Neuron (in vitro differentiated cells): ENCODE measurements at regions not wholly inside any gene's neighbourhood (a gene's known extent, or its start where the extent isn't known, plus 50 kb on each side); places are given as distances from the start of the nearest gene placed in this dataset.
A peak's percentile ranks its signal among the peaks of the same experiment; 100 is the strongest.

Experiments
- H2AFZ ChIP-seq: one replicate; pipeline ENCODE4 v1.6.1; 2013; ENCODE audit warnings: low read depth, mild to moderate bottlenecking, inconsistent platforms, low read length, moderate library complexity
- H3K27me3 ChIP-seq: one replicate; pipeline ENCODE4 v1.6.1; 2013; ENCODE audit warnings: low read length; ENCODE audit not compliant: insufficient read depth
- H3K36me3 ChIP-seq: one replicate; pipeline ENCODE4 v1.6.1; 2013; ENCODE audit warnings: low read length; ENCODE audit not compliant: insufficient read depth
- H3K4me1 ChIP-seq: one replicate; pipeline ENCODE4 v1.6.1; 2013; ENCODE audit warnings: low read length; ENCODE audit not compliant: insufficient read depth
- H3K4me3 ChIP-seq: 2 replicates; pipeline ENCODE4 v1.5.1; 2013; ENCODE audit warnings: mild to moderate bottlenecking, low read length, moderate library complexity
- H3K9me3 ChIP-seq: one replicate; pipeline ENCODE4 v1.6.1; 2013; ENCODE audit warnings: low read length

DNA sequence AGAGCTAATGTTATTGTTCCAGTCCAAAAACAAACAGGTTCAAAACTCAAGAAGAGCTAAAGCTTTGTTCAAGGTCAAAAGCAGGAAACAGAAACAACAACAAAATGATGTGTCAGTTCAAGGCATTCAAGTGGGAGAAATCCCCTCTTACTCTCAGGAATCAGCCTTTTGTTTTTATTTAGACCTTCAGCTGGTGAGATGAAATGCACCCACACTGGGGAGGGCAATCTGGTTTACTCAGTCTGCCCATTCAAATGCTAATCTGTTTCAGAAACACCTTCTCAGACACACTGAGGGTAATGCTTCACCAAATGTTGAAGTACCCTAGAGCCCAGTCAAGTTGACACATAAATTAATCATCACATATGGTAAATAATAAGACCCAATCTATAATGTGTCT is 150.6 kb downstream of the TMX3 start:
- Histone ChIP-seq H3K36me3 (no peaks in the 10 kb centered on the region), H2AFZ (no peak overlapping the region), H3K27me3 (no peaks in the 10 kb centered on the region), H3K4me3 (no peak overlapping the region), H3K9me3 (no peaks in the 10 kb centered on the region), H3K4me1 (peaks cover 19% of the 10 kb centered on the region)

GRCh38 chr18:68560128-68560527 is 154.8 kb downstream of the TMX3 start:
- H3K27me3 ChIP-seq = no peaks in the 10 kb centered on the region
- no peak overlapping the region for H2AFZ ChIP-seq
- H3K36me3 ChIP-seq = no peaks in the 10 kb centered on the region
- no peak overlapping the region for H3K4me3 ChIP-seq
- no peaks in the 10 kb centered on the region for H3K9me3 ChIP-seq
- peaks cover 19% of the 10 kb centered on the region for H3K4me1 ChIP-seq

- no peak overlapping the region for H2AFZ ChIP-seq
- H3K4me3 ChIP-seq = no peak overlapping the region
- no peaks in the 10 kb centered on the region for H3K27me3 ChIP-seq
- no peaks in the 10 kb centered on the region for H3K36me3 ChIP-seq
- H3K4me1 ChIP-seq = peaks cover 4% of the 10 kb centered on the region
- H3K9me3 ChIP-seq = no peaks in the 10 kb centered on the region
These were observed 157.7 kb downstream of the TMX3 start for GRCh38 chr18:68557183-68557582.

- Histone ChIP-seq H3K4me3 (no peak overlapping the region), H3K36me3 (no peaks in the 10 kb centered on the region), H3K4me1 (no peaks in the 10 kb centered on the region), H3K9me3 (no peaks in the 10 kb centered on the region), H3K27me3 (no peaks in the 10 kb centered on the region), H2AFZ (no peak overlapping the region)
These were observed 159.0 kb downstream of the TMX3 start for GRCh38 chr18:68555879-68556301.

GRCh38 chr18:68548904-68549870 is 165.7 kb downstream of the TMX3 start:
- Histone ChIP-seq H3K4me1 (no peaks in the 10 kb centered on the region), H3K4me3 (no peak overlapping the region), H2AFZ (no peak overlapping the region), H3K9me3 (peaks cover 3% of the 10 kb centered on the region), H3K27me3 (no peaks in the 10 kb centered on the region), H3K36me3 (no peaks in the 10 kb centered on the region)

GRCh38 chr18:68543344-68543743 is 171.6 kb downstream of the TMX3 start:
- peaks cover 3% of the 10 kb centered on the region for H3K9me3 ChIP-seq
- H3K4me3 ChIP-seq = no peak overlapping the region
- no peaks in the 10 kb centered on the region for H3K36me3 ChIP-seq
- no peak overlapping the region for H2AFZ ChIP-seq
- H3K4me1 ChIP-seq = no peaks in the 10 kb centered on the region
- H3K27me3 ChIP-seq = no peaks in the 10 kb centered on the region

GRCh38 chr18:68542846-68543245 is 172.1 kb downstream of the TMX3 start:
- H3K4me1 ChIP-seq = no peaks in the 10 kb centered on the region
- H2AFZ ChIP-seq = no peak overlapping the region
- no peaks in the 10 kb centered on the region for H3K27me3 ChIP-seq

DNA sequence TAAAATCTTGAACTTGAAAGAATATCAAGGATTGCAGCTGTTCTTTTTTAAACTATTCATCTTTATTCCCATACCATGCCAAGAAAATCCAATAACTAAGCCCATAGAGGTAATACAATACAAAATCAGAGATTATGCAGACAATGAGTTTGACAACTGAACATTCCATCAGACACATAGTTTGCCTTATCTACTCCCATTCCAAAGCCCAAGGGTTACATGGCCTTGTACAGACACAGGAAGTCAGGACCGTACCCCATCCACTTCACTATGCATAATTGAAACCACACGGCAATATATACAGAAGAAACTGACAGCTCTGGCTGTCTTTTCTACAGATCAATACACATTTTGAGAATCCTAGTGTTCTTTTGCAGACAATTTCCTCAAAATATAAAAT is 181.3 kb downstream of the TMX3 start:
- Histone ChIP-seq H3K36me3 (no peaks in the 10 kb centered on the region), H2AFZ (no peak overlapping the region), H3K4me3 (no peak overlapping the region), H3K27me3 (no peaks in the 10 kb centered on the region), H3K9me3 (no peaks in the 10 kb centered on the region), H3K4me1 (no peaks in the 10 kb centered on the region)

More at GRCh38 chr18:68542846-68543245, 172.1 kb downstream of the TMX3 start:
- peaks cover 3% of the 10 kb centered on the region for H3K9me3 ChIP-seq
- no peaks in the 10 kb centered on the region for H3K36me3 ChIP-seq
- no peak overlapping the region for H3K4me3 ChIP-seq

DNA sequence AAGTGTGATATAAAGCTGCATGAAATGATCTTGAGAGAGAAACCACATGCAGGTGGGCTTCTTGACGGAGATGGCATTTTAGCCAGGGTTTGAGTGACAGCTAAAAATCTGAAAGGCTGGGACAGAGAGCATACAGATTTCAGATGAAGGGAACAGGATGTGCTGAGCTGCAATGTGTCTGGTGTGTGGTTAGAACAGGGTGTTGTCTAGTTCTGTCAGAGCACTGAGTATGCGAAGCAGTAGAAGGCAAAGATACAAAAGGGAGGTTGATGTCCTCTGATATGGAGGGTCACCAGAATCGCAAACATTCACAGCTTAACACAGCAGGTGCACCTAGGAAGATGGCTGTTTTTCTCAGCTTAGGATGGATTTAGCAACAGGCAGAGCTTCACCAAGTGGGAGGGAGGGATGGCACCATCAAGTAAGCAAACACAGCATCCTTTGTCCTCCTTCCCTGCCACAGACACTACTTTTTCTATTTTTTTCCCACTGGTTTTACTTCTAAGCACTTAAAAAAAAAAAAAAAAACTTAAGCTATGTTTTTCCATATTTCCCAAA is 182.5 kb downstream of the TMX3 start:
- no peaks in the 10 kb centered on the region for H3K9me3 ChIP-seq
- H3K4me1 ChIP-seq = no peaks in the 10 kb centered on the region
- no peaks in the 10 kb centered on the region for H3K36me3 ChIP-seq
- no peaks in the 10 kb centered on the region for H3K27me3 ChIP-seq
- no peak overlapping the region for H2AFZ ChIP-seq
- H3K4me3 ChIP-seq = no peak overlapping the region

GRCh38 chr18:68525091-68525490 is 189.8 kb downstream of the TMX3 start:
- H3K9me3 ChIP-seq = no peaks in the 10 kb centered on the region
- H2AFZ ChIP-seq = no peak overlapping the region
- no peaks in the 10 kb centered on the region for H3K27me3 ChIP-seq
- peaks cover 6% of the 10 kb centered on the region for H3K4me1 ChIP-seq
- no peaks in the 10 kb centered on the region for H3K36me3 ChIP-seq
- H3K4me3 ChIP-seq = no peak overlapping the region

DNA sequence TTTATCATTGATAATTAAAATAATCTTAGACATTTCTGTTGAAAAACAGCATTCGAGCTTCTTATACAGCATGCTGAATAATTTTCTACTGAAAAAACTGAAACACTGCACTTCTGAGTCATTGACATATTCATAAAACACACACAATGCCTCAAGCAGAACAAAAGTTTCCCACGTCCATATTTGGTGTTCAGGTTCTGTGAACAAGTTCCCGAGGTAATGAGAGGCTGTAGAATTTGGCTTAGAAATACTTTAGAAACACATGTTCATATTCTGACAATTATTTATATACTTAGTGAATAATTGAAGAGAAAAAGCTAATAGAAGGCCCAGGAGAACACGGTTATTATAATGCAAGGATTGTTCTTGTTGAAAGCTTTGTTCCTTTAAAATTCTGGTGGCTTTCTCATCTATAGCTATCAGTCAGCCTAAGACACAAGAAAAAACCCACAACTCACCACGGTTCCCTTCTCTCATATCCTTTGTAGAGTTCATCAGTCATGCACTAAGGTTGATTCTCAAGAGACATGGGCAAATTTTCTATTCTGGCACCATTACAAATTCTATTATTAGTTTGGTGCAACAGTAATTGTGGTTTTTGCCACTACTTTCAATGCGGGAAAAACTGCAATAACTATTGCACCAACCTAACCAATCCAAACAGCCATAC is 194.4 kb downstream of the TMX3 start:
- H2AFZ ChIP-seq = peak overlapping the region; percentile 90
- H3K4me3 ChIP-seq = no peak overlapping the region
- no peaks in the 10 kb centered on the region for H3K9me3 ChIP-seq
- H3K27me3 ChIP-seq = no peaks in the 10 kb centered on the region
- H3K36me3 ChIP-seq = no peaks in the 10 kb centered on the region
- peaks cover 9% of the 10 kb centered on the region for H3K4me1 ChIP-seq

GRCh38 chr18:68519336-68519735 is 195.6 kb downstream of the TMX3 start:
- Histone ChIP-seq H3K4me3 (no peak overlapping the region), H2AFZ (no peak overlapping the region), H3K9me3 (no peaks in the 10 kb centered on the region), H3K36me3 (no peaks in the 10 kb centered on the region), H3K4me1 (peaks cover 9% of the 10 kb centered on the region), H3K27me3 (no peaks in the 10 kb centered on the region)

GRCh38 chr18:68509902-68510301 is 205.0 kb downstream of the TMX3 start:
- H2AFZ ChIP-seq = no peak overlapping the region
- no peaks in the 10 kb centered on the region for H3K27me3 ChIP-seq
- H3K36me3 ChIP-seq = no peaks in the 10 kb centered on the region
- no peak overlapping the region for H3K4me3 ChIP-seq
- H3K4me1 ChIP-seq = peaks cover 4% of the 10 kb centered on the region
- no peaks in the 10 kb centered on the region for H3K9me3 ChIP-seq
